ENCODE measurements at regions not wholly inside any gene's neighbourhood (a gene's known extent, or its start where the extent isn't known, plus 50 kb on each side); places are given as distances from the start of the nearest gene placed in this dataset.

- Histone ChIP-seq H2BK15ac (ENCODE audit: low read length) (no peak overlapping the region), H3K9ac (ENCODE audit: low read depth, low read length, poor library complexity) (no peak overlapping the region), H3K23ac (ENCODE audit: low read depth, low read length, poor library complexity) (no peak overlapping the region), H3K18ac (ENCODE audit: low read length) (no peak overlapping the region), H2BK120ac (ENCODE audit: low read depth, low read length) (no peak overlapping the region), H2BK12ac (ENCODE audit: low read length) (no peak overlapping the region), H3K4ac (ENCODE audit: low read length) (no peak overlapping the region), H3K9me3 (replicated peaks in 1 of 2; ENCODE audit: control insufficient read depth in 2 of 2, insufficient read depth in 1 of 2, low read depth in 1 of 2, low read length in 2 of 2) (no peaks in the 10 kb centered on the region), H4K91ac (ENCODE audit: low read depth, low read length, poor library complexity) (no peak overlapping the region), H3K27ac (replicated peaks; ENCODE audit: low read length) (no peak overlapping the region), H4K8ac (ENCODE audit: low read depth, low read length) (no peak overlapping the region), H3K36me3 (replicated peaks in 1 of 2; ENCODE audit: control insufficient read depth in 2 of 2, insufficient read depth in 2 of 2, low read length in 2 of 2) (no peaks in the 10 kb centered on the region), H3K4me1 (ENCODE audit: control insufficient read depth in 2 of 2, insufficient read depth in 1 of 2, low read depth in 1 of 2, low read length in 2 of 2) (no peaks in the 10 kb centered on the region), H3K27me3 (ENCODE audit: control insufficient read depth in 3 of 3, insufficient read depth in 3 of 3, low read depth in 1 of 3, low read length in 3 of 3) (no peaks in the 10 kb centered on the region), H3K14ac (ENCODE audit: low read length) (no peak overlapping the region), H3K4me3 (ENCODE audit: low read length in 2 of 2) (no peak overlapping the region), H2AK5ac (ENCODE audit: low read depth, low read length) (no peak overlapping the region), H2BK5ac (ENCODE audit: low read length) (no peak overlapping the region), H3K79me1 (ENCODE audit: low read depth, low read length) (no peaks in the 10 kb centered on the region), H3K4me2 (ENCODE audit: insufficient read depth, low read length, poor library complexity, severe bottlenecking) (no peak overlapping the region), H2AFZ (ENCODE audit: low read length) (no peak overlapping the region)
- DNase-seq (ENCODE audit: low spot score), result no peak
- WGBS, 2 donors (ENCODE audit: extremely low coverage in 2 of 2, insufficient read length in 2 of 2, insufficient replicate concordance in 1 of 2), result no CpG with 5 or more reads among the region's 2 CpGs
Observed at GRCh38 chr1:191760016-191760415, 398.2 kb upstream of the RGS18 start.

- Histone ChIP-seq H2BK5ac (ENCODE audit: low read length) (no peak overlapping the region), H3K36me3 (replicated peaks in 1 of 2; ENCODE audit: control insufficient read depth in 2 of 2, insufficient read depth in 2 of 2, low read length in 2 of 2) (no peaks in the 10 kb centered on the region), H2BK12ac (ENCODE audit: low read length) (no peak overlapping the region), H3K27ac (replicated peaks; ENCODE audit: low read length) (no peak overlapping the region), H2BK120ac (ENCODE audit: low read depth, low read length) (no peak overlapping the region), H2BK15ac (ENCODE audit: low read length) (no peak overlapping the region), H3K4ac (ENCODE audit: low read length) (no peak overlapping the region), H3K18ac (ENCODE audit: low read length) (no peak overlapping the region), H4K8ac (ENCODE audit: low read depth, low read length) (no peak overlapping the region), H3K79me1 (ENCODE audit: low read depth, low read length) (no peaks in the 10 kb centered on the region), H3K14ac (ENCODE audit: low read length) (no peak overlapping the region), H3K4me2 (ENCODE audit: insufficient read depth, low read length, poor library complexity, severe bottlenecking) (no peak overlapping the region), H4K91ac (ENCODE audit: low read depth, low read length, poor library complexity) (no peak overlapping the region), H2AK5ac (ENCODE audit: low read depth, low read length) (no peak overlapping the region), H3K27me3 (ENCODE audit: control insufficient read depth in 3 of 3, insufficient read depth in 3 of 3, low read depth in 1 of 3, low read length in 3 of 3) (no peaks in the 10 kb centered on the region), H3K4me3 (ENCODE audit: low read length in 2 of 2) (no peak overlapping the region), H3K9me3 (replicated peaks in 1 of 2; ENCODE audit: control insufficient read depth in 2 of 2, insufficient read depth in 1 of 2, low read depth in 1 of 2, low read length in 2 of 2) (no peaks in the 10 kb centered on the region), H3K9ac (ENCODE audit: low read depth, low read length, poor library complexity) (no peak overlapping the region), H2AFZ (ENCODE audit: low read length) (no peak overlapping the region), H3K23ac (ENCODE audit: low read depth, low read length, poor library complexity) (no peak overlapping the region), H3K4me1 (ENCODE audit: control insufficient read depth in 2 of 2, insufficient read depth in 1 of 2, low read depth in 1 of 2, low read length in 2 of 2) (no peaks in the 10 kb centered on the region)
- no peak for DNase-seq (ENCODE audit: low spot score)
- no CpG with 5 or more reads among the region's 1 CpG for WGBS, 2 donors (ENCODE audit: extremely low coverage in 2 of 2, insufficient read length in 2 of 2, insufficient replicate concordance in 1 of 2)
Observed at GRCh38 chr1:191788551-191788950, 369.7 kb upstream of the RGS18 start.

- H2AK5ac ChIP-seq (ENCODE audit: low read depth, low read length), result no peak overlapping the region
- H3K18ac ChIP-seq (ENCODE audit: low read length), result no peak overlapping the region
- no peak overlapping the region for H3K27ac ChIP-seq (replicated peaks; ENCODE audit: low read length)
- H3K27me3 ChIP-seq (ENCODE audit: control insufficient read depth in 3 of 3, insufficient read depth in 3 of 3, low read depth in 1 of 3, low read length in 3 of 3), result no peaks in the 10 kb centered on the region
- H2BK12ac ChIP-seq (ENCODE audit: low read length), result no peak overlapping the region
- no peaks in the 10 kb centered on the region for H3K4me1 ChIP-seq (ENCODE audit: control insufficient read depth in 2 of 2, insufficient read depth in 1 of 2, low read depth in 1 of 2, low read length in 2 of 2)
- DNase-seq (ENCODE audit: low spot score), result no peak
- no peak overlapping the region for H3K4ac ChIP-seq (ENCODE audit: low read length)
- H3K9me3 ChIP-seq (replicated peaks in 1 of 2; ENCODE audit: control insufficient read depth in 2 of 2, insufficient read depth in 1 of 2, low read depth in 1 of 2, low read length in 2 of 2), result no peaks in the 10 kb centered on the region
- H2AFZ ChIP-seq (ENCODE audit: low read length), result no peak overlapping the region
- H3K23ac ChIP-seq (ENCODE audit: low read depth, low read length, poor library complexity), result no peak overlapping the region
- no peak overlapping the region for H3K4me2 ChIP-seq (ENCODE audit: insufficient read depth, low read length, poor library complexity, severe bottlenecking)
- H3K36me3 ChIP-seq (replicated peaks in 1 of 2; ENCODE audit: control insufficient read depth in 2 of 2, insufficient read depth in 2 of 2, low read length in 2 of 2), result no peaks in the 10 kb centered on the region
- H2BK120ac ChIP-seq (ENCODE audit: low read depth, low read length), result no peak overlapping the region
- H3K9ac ChIP-seq (ENCODE audit: low read depth, low read length, poor library complexity), result no peak overlapping the region
- H3K14ac ChIP-seq (ENCODE audit: low read length), result no peak overlapping the region
- H3K79me1 ChIP-seq (ENCODE audit: low read depth, low read length), result no peaks in the 10 kb centered on the region
- H4K8ac ChIP-seq (ENCODE audit: low read depth, low read length), result no peak overlapping the region
- H3K4me3 ChIP-seq (ENCODE audit: low read length in 2 of 2), result no peak overlapping the region
- H2BK15ac ChIP-seq (ENCODE audit: low read length), result no peak overlapping the region
- no CpG with 5 or more reads among the region's 1 CpG for WGBS, 2 donors (ENCODE audit: extremely low coverage in 2 of 2, insufficient read length in 2 of 2, insufficient replicate concordance in 1 of 2)
- no peak overlapping the region for H2BK5ac ChIP-seq (ENCODE audit: low read length)
- no peak overlapping the region for H4K91ac ChIP-seq (ENCODE audit: low read depth, low read length, poor library complexity)
Observed at GRCh38 chr1:191798178-191798577, 360.1 kb upstream of the RGS18 start.

GRCh38 chr1:191804311-191804710 lies 354.0 kb upstream of the RGS18 start:
- Histone ChIP-seq H3K23ac (ENCODE audit: low read depth, low read length, poor library complexity) (no peak overlapping the region), H2BK12ac (ENCODE audit: low read length) (no peak overlapping the region), H3K4me1 (ENCODE audit: control insufficient read depth in 2 of 2, insufficient read depth in 1 of 2, low read depth in 1 of 2, low read length in 2 of 2) (no peaks in the 10 kb centered on the region), H3K14ac (ENCODE audit: low read length) (no peak overlapping the region), H3K4me2 (ENCODE audit: insufficient read depth, low read length, poor library complexity, severe bottlenecking) (no peak overlapping the region), H3K9ac (ENCODE audit: low read depth, low read length, poor library complexity) (no peak overlapping the region), H2AK5ac (ENCODE audit: low read depth, low read length) (no peak overlapping the region), H3K18ac (ENCODE audit: low read length) (no peak overlapping the region), H3K9me3 (replicated peaks in 1 of 2; ENCODE audit: control insufficient read depth in 2 of 2, insufficient read depth in 1 of 2, low read depth in 1 of 2, low read length in 2 of 2) (no peaks in the 10 kb centered on the region), H2BK120ac (ENCODE audit: low read depth, low read length) (no peak overlapping the region), H2AFZ (ENCODE audit: low read length) (peak overlapping the region; percentile 56), H2BK15ac (ENCODE audit: low read length) (no peak overlapping the region), H3K36me3 (replicated peaks in 1 of 2; ENCODE audit: control insufficient read depth in 2 of 2, insufficient read depth in 2 of 2, low read length in 2 of 2) (no peaks in the 10 kb centered on the region), H2BK5ac (ENCODE audit: low read length) (no peak overlapping the region), H3K4ac (ENCODE audit: low read length) (no peak overlapping the region), H3K4me3 (ENCODE audit: low read length in 2 of 2) (no peak overlapping the region), H4K91ac (ENCODE audit: low read depth, low read length, poor library complexity) (no peak overlapping the region), H3K27me3 (ENCODE audit: control insufficient read depth in 3 of 3, insufficient read depth in 3 of 3, low read depth in 1 of 3, low read length in 3 of 3) (no peaks in the 10 kb centered on the region), H3K79me1 (ENCODE audit: low read depth, low read length) (no peaks in the 10 kb centered on the region), H4K8ac (ENCODE audit: low read depth, low read length) (no peak overlapping the region), H3K27ac (replicated peaks; ENCODE audit: low read length) (no peak overlapping the region)
- no peak for DNase-seq (ENCODE audit: low spot score)
- no CpG with 5 or more reads among the region's 3 CpGs for WGBS, 2 donors (ENCODE audit: extremely low coverage in 2 of 2, insufficient read length in 2 of 2, insufficient replicate concordance in 1 of 2)

Measured in neuronal stem cell (in vitro differentiated cells).